ENCODE measurements at regions not wholly inside any gene's neighbourhood (a gene's known extent, or its start where the extent isn't known, plus 50 kb on each side); places are given as distances from the start of the nearest gene placed in this dataset.

GRCh38 chr5:167123126-167123525, 1168.3 kb upstream of the WWC1 start:
- no peak for DNase-seq
- Mint-ChIP-seq H3K27ac (no peak overlapping the region), H3K4me3 (no peak overlapping the region), H3K4me1 (no peaks in the 10 kb centered on the region), H3K9me3 (ENCODE audit: insufficient read depth) (no peaks in the 10 kb centered on the region), H3K27me3 (no peaks in the 10 kb centered on the region)
- Histone ChIP-seq H3K4me3 (ENCODE audit: control extremely low read depth in 1 of 5, extremely low read depth in 1 of 5, insufficient read depth in 1 of 5, low read depth in 2 of 5, low read length in 4 of 5) (no peak overlapping the region), H3K36me3 (replicated peaks in 1 of 2; ENCODE audit: control extremely low read depth in 1 of 2, control insufficient read depth in 1 of 2, extremely low read depth in 1 of 2, insufficient read depth in 2 of 2, low read length in 1 of 2) (no peaks in the 10 kb centered on the region), H3K79me2 (ENCODE audit: control insufficient read depth, insufficient read depth, low read length) (no peaks in the 10 kb centered on the region), H3K4me1 (ENCODE audit: control insufficient read depth in 2 of 2, insufficient read depth in 2 of 2, low read length in 2 of 2) (no peaks in the 10 kb centered on the region), H3K27me3 (replicated peaks in 1 of 4; ENCODE audit: control extremely low read depth in 1 of 4, control insufficient read depth in 3 of 4, insufficient read depth in 4 of 4, low read length in 3 of 4) (no peaks in the 10 kb centered on the region), H3K27ac (ENCODE audit: low read length in 2 of 2) (no peak overlapping the region), H4K20me1 (ENCODE audit: control insufficient read depth, insufficient read depth, low read length, poor library complexity, severe bottlenecking) (no peaks in the 10 kb centered on the region), H2AFZ (ENCODE audit: insufficient read depth, low read depth, low read length, poor library complexity, severe bottlenecking) (no peak overlapping the region), H3K9ac (ENCODE audit: low read length) (no peak overlapping the region), H3K4me2 (replicated peaks; ENCODE audit: low read depth, low read length, poor library complexity, severe bottlenecking) (no peak overlapping the region), H3K9me3 (ENCODE audit: control extremely low read depth in 1 of 3, control insufficient read depth in 2 of 3, insufficient read depth in 1 of 3, low read length in 2 of 3) (peaks cover 0 to 3% (median 0%) of the 10 kb centered on the region in 3 donors)
- ChIA-PET POLR2A (no interaction called here), CTCF (no interaction called here)
- TF ChIP-seq CTCF (IDR thresholded peaks at IDR 0.05) (no peak), EZH2 (IDR thresholded peaks at IDR 0.05; ENCODE audit: borderline replicate concordance, insufficient read depth, low read depth, low read length, poor library complexity, severe bottlenecking) (no peak)
- intact Hi-C loops (cut with micrococcal nuclease) = no loop called here
- 91% methylated on average over 5 of the region's 7 CpGs for WGBS (ENCODE audit: insufficient coverage)
- no peak for ATAC-seq (ENCODE audit: low read depth)

DNA sequence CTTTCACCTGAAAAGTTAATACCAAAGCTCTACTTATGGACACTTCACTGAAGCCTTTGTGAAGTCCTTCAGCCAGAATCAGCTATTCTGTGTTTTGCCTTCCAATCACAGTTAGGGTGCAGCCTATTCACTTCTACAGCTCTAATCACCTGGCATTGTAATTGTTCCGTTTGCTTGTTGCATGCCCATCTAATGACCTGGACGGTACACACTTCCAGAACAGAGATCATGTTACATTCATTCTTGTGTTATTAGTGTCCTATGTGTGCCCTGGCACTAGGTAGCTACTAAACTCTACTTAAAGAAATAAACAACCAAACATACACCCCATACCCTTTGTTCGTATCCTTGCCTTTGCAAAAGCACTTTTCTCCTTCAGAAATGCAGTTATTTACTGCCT, 1162.9 kb upstream of the WWC1 start:
- CTCF ChIA-PET = no interaction called here
- ATAC-seq (ENCODE audit: low read depth) (no peak), DNase-seq (no peak)
- POLR2A ChIA-PET = no interaction called here
- H4K20me1 ChIP-seq (ENCODE audit: control insufficient read depth, insufficient read depth, low read length, poor library complexity, severe bottlenecking) = no peaks in the 10 kb centered on the region
- TF ChIP-seq EZH2 (IDR thresholded peaks at IDR 0.05; ENCODE audit: borderline replicate concordance, insufficient read depth, low read depth, low read length, poor library complexity, severe bottlenecking) (no peak), CTCF (IDR thresholded peaks at IDR 0.05) (no peak)
- Mint-ChIP-seq H3K4me1 (no peaks in the 10 kb centered on the region), H3K4me3 (no peak overlapping the region), H3K27me3 (no peaks in the 10 kb centered on the region), H3K27ac (no peak overlapping the region), H3K9me3 (ENCODE audit: insufficient read depth) (no peaks in the 10 kb centered on the region)
- intact Hi-C loops (cut with micrococcal nuclease) = no loop called here
- H3K27me3 ChIP-seq (replicated peaks in 1 of 4; ENCODE audit: control extremely low read depth in 1 of 4, control insufficient read depth in 3 of 4, insufficient read depth in 4 of 4, low read length in 3 of 4) = no peaks in the 10 kb centered on the region
- H3K4me3 ChIP-seq (ENCODE audit: control extremely low read depth in 1 of 5, extremely low read depth in 1 of 5, insufficient read depth in 1 of 5, low read depth in 2 of 5, low read length in 4 of 5) = no peak overlapping the region
- no peak overlapping the region for H3K27ac ChIP-seq (ENCODE audit: low read length in 2 of 2)
- H3K4me2 ChIP-seq (replicated peaks; ENCODE audit: low read depth, low read length, poor library complexity, severe bottlenecking) = no peak overlapping the region
- no peaks in the 10 kb centered on the region for H3K4me1 ChIP-seq (ENCODE audit: control insufficient read depth in 2 of 2, insufficient read depth in 2 of 2, low read length in 2 of 2)
- H3K9ac ChIP-seq (ENCODE audit: low read length) = no peak overlapping the region
- no peaks in the 10 kb centered on the region for H3K36me3 ChIP-seq (replicated peaks in 1 of 2; ENCODE audit: control extremely low read depth in 1 of 2, control insufficient read depth in 1 of 2, extremely low read depth in 1 of 2, insufficient read depth in 2 of 2, low read length in 1 of 2)
- peaks cover 0 to 3% (median 0%) of the 10 kb centered on the region in 3 donors for H3K9me3 ChIP-seq (ENCODE audit: control extremely low read depth in 1 of 3, control insufficient read depth in 2 of 3, insufficient read depth in 1 of 3, low read length in 2 of 3)
- WGBS (ENCODE audit: insufficient coverage) = no CpG with 5 or more reads among the region's 3 CpGs
- no peak overlapping the region for H2AFZ ChIP-seq (ENCODE audit: insufficient read depth, low read depth, low read length, poor library complexity, severe bottlenecking)
- no peaks in the 10 kb centered on the region for H3K79me2 ChIP-seq (ENCODE audit: control insufficient read depth, insufficient read depth, low read length)
